ENCODE measurements at regions not wholly inside any gene's neighbourhood (a gene's known extent, or its start where the extent isn't known, plus 50 kb on each side); places are given as distances from the start of the nearest gene placed in this dataset.
"Not testable (repeated sequence)": the region's sequence is repeated elsewhere in the genome, so short reads cannot be mapped to it uniquely, and the experiment has no call there.

- H3K36me3 ChIP-seq, result no peaks in the 10 kb centered on the region
- no peak overlapping the region for H3K27ac ChIP-seq
- DNase-seq, result no peak
- no peaks in the 10 kb centered on the region for H3K9me3 ChIP-seq
- H3K4me3 ChIP-seq, result no peak overlapping the region
- H3K4me1 ChIP-seq, result no peaks in the 10 kb centered on the region
- no peak for ATAC-seq
- no peak for TF ChIP-seq CTCF (IDR thresholded peaks at IDR 0.05)
- no peaks in the 10 kb centered on the region for H3K27me3 ChIP-seq
- intact Hi-C loops (cut with DNase I), result no loop called here
Measured at GRCh38 chr1:90821152-90821787, 104.2 kb upstream of the BARHL2 start.

- DNase-seq, result no peak
- no peaks in the 10 kb centered on the region for H3K27me3 ChIP-seq
- intact Hi-C loops (cut with DNase I), result no loop called here
- H3K27ac ChIP-seq, result no peak overlapping the region
- no peak for ATAC-seq
- H3K9me3 ChIP-seq, result no peaks in the 10 kb centered on the region
- no peak for TF ChIP-seq CTCF (IDR thresholded peaks at IDR 0.05)
- H3K4me3 ChIP-seq, result no peak overlapping the region
- H3K4me1 ChIP-seq, result no peaks in the 10 kb centered on the region
- H3K36me3 ChIP-seq, result no peaks in the 10 kb centered on the region
Measured at GRCh38 chr1:90820745-90821144, 103.6 kb upstream of the BARHL2 start.

GRCh38 chr1:90817399-90817798 is 100.3 kb upstream of the BARHL2 start:
- ATAC-seq (no peak), DNase-seq (no peak)
- H3K36me3 ChIP-seq, result no peaks in the 10 kb centered on the region
- no peaks in the 10 kb centered on the region for H3K4me1 ChIP-seq
- intact Hi-C loops (cut with DNase I), result no loop called here
- no peak for TF ChIP-seq CTCF (IDR thresholded peaks at IDR 0.05)
- H3K4me3 ChIP-seq, result no peak overlapping the region
- no peaks in the 10 kb centered on the region for H3K9me3 ChIP-seq
- H3K27me3 ChIP-seq, result no peaks in the 10 kb centered on the region
- H3K27ac ChIP-seq, result no peak overlapping the region

- H3K4me3 ChIP-seq; H3K36me3 ChIP-seq; ATAC-seq; DNase-seq; intact Hi-C loops (cut with DNase I); H3K9me3 ChIP-seq; H3K4me1 ChIP-seq; H3K27ac ChIP-seq; H3K27me3 ChIP-seq: not testable (repeated sequence)
Measured at GRCh38 chr1:90812237-90812636, 95.1 kb upstream of the BARHL2 start.

GRCh38 chr1:90811444-90811950 is 94.4 kb upstream of the BARHL2 start:
- H3K27me3 ChIP-seq; intact Hi-C loops (cut with DNase I); H3K4me3 ChIP-seq; DNase-seq; H3K27ac ChIP-seq; H3K9me3 ChIP-seq; ATAC-seq; H3K36me3 ChIP-seq; H3K4me1 ChIP-seq: not testable (repeated sequence)

- intact Hi-C loops (cut with DNase I), result no loop called here
- no peaks in the 10 kb centered on the region for H3K36me3 ChIP-seq
Measured at GRCh38 chr1:90810681-90811080, 93.6 kb upstream of the BARHL2 start.

More at GRCh38 chr1:90810681-90811080, 93.6 kb upstream of the BARHL2 start:
- Histone ChIP-seq H3K4me1 (no peaks in the 10 kb centered on the region), H3K4me3 (no peak overlapping the region), H3K27ac (no peak overlapping the region), H3K27me3 (no peaks in the 10 kb centered on the region), H3K9me3 (no peaks in the 10 kb centered on the region)
- DNase-seq (no peak), ATAC-seq (no peak)
- TF ChIP-seq CTCF (IDR thresholded peaks at IDR 0.05), result no peak
